DOHH2 (cell line): ENCODE measurements at regions not wholly inside any gene's neighbourhood (a gene's known extent, or its start where the extent isn't known, plus 50 kb on each side); places are given as distances from the start of the nearest gene placed in this dataset.

Experiments
- CTCF ChIP-seq: fragments of 200-600 bp; sonication (generic); IDR thresholded peaks from one replicate; pipeline ENCODE4 v1.5.1; 2014; ENCODE audit warnings: antibody characterized with exemption, mild to moderate bottlenecking, low read depth, low read length; ENCODE audit not compliant: poor library complexity, severe bottlenecking
- EZH2phosphoT487 ChIP-seq: fragments of 200-600 bp; sonication (generic); IDR thresholded peaks from 2 replicates; pipeline ENCODE4 v1.6.1; 2017; ENCODE audit warnings: borderline replicate concordance, mild to moderate bottlenecking, antibody characterized with exemption, low read length, moderate library complexity, mixed read lengths

DNA sequence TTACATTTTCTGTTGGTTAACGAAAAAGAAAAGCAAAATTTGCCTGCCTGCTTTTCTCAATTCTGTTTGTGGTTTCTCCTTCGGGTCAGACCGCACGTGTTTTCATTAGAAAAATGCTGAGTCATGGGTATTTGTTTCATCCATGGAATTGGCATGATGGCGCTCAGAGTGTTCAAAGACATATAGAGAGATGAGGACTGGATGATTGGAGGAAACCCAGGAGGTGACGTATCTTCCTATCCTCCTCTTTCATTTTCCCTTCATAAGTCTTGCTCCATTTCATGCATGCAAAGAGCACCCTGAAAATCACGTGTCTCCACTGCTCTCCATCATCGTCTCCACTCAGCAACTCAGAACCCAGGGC is 353.8 kb upstream of the WWC1 start:
- TF ChIP-seq CTCF: no peak
- no peak for TF ChIP-seq EZH2phosphoT487
